GM23248 (cell line): ENCODE measurements at regions not wholly inside any gene's neighbourhood (a gene's known extent, or its start where the extent isn't known, plus 50 kb on each side); places are given as distances from the start of the nearest gene placed in this dataset.

ENCODE experiments used
- DNase-seq: peaks from one replicate; pipeline ENCODE4 v3.0.0-alpha.2; 2015
- H2AFZ ChIP-seq: fragments of 200-600 bp; sonication (generic); 2 replicates; pipeline ENCODE4 v1.6.1; 2016; ENCODE audit warnings: antibody characterized with exemption
- H3F3A ChIP-seq: fragments of 200-600 bp; sonication (generic); 2 replicates; pipeline ENCODE4 v1.6.1; 2016; ENCODE audit warnings: mild to moderate bottlenecking, antibody characterized with exemption, mixed run types; ENCODE audit not compliant: insufficient read depth
- H3K27ac ChIP-seq: fragments of 200-600 bp; sonication (generic); 2 replicates; pipeline ENCODE4 v1.5.1; 2016; ENCODE audit warnings: mild to moderate bottlenecking
- H3K27me3 ChIP-seq: fragments of 200-600 bp; sonication (generic); replicated peaks from 2 replicates; pipeline ENCODE4 v1.6.1; 2016; ENCODE audit warnings: mild to moderate bottlenecking; ENCODE audit not compliant: insufficient read depth
- H3K36me3 ChIP-seq: fragments of 200-600 bp; sonication (generic); 2 replicates; pipeline ENCODE4 v1.6.1; 2016; ENCODE audit warnings: low read depth, mild to moderate bottlenecking
- H3K4me1 ChIP-seq: fragments of 200-600 bp; sonication (generic); 2 replicates; pipeline ENCODE4 v1.6.1; 2016; ENCODE audit warnings: mild to moderate bottlenecking; ENCODE audit not compliant: insufficient read depth
- H3K4me2 ChIP-seq: fragments of 200-600 bp; sonication (generic); one replicate; pipeline ENCODE4 v1.6.1; 2016; ENCODE audit warnings: mild to moderate bottlenecking; ENCODE audit not compliant: unreplicated experiment
- H3K4me3 ChIP-seq: fragments of 200-600 bp; sonication (generic); 2 replicates; pipeline ENCODE4 v1.5.1; 2016; ENCODE audit warnings: mild to moderate bottlenecking
- H3K79me2 ChIP-seq: fragments of 200-600 bp; sonication (generic); 2 replicates; pipeline ENCODE4 v1.6.1; 2016; ENCODE audit warnings: mild to moderate bottlenecking; ENCODE audit not compliant: insufficient read depth
- H3K9ac ChIP-seq: fragments of 200-600 bp; sonication (generic); 2 replicates; pipeline ENCODE4 v1.6.1; 2016; ENCODE audit warnings: mild to moderate bottlenecking
- H3K9me2 ChIP-seq: fragments of 200-600 bp; sonication (generic); 2 replicates; pipeline ENCODE4 v1.6.1; 2016; ENCODE audit warnings: mixed run types, mild to moderate bottlenecking, moderate library complexity; ENCODE audit not compliant: insufficient read depth
- H3K9me3 ChIP-seq: fragments of 200-600 bp; sonication (generic); one replicate; pipeline ENCODE4 v1.6.1; 2017; ENCODE audit warnings: low read depth
- H4K20me1 ChIP-seq: fragments of 200-600 bp; sonication (generic); 2 replicates; pipeline ENCODE4 v1.6.0; 2016; ENCODE audit not compliant: insufficient read depth
- EZH2 ChIP-seq: fragments of 200-600 bp; sonication (generic); IDR thresholded peaks from 2 replicates; pipeline ENCODE4 v1.6.1; 2018; ENCODE audit warnings: antibody characterized with exemption, mild to moderate bottlenecking; ENCODE audit not compliant: insufficient read depth, poor library complexity, severe bottlenecking
- EZH2phosphoT487 ChIP-seq: fragments of 200-600 bp; sonication (generic); IDR thresholded peaks from 2 replicates; pipeline ENCODE4 v1.6.1; 2018; ENCODE audit warnings: antibody characterized with exemption, moderate library complexity, mild to moderate bottlenecking, low read depth; ENCODE audit not compliant: insufficient read depth
- WGBS, 2 experiments: methylation state at CpG; one replicate each; pipeline ENCODE4 v1.1.6; 2015 to 2017; ENCODE audit warnings: low lambda C conversion rate in 2 of 2, low coverage in 1 of 2; ENCODE audit errors: missing lambda C conversion rate in 2 of 2; 5-methylcytosine and 5-hydroxymethylcytosine counted together
- in situ Hi-C: fragments of 300-500 bp; cut with MboI; formaldehyde crosslinking; loops from 2 replicates; pipeline ENCODE4 v1.15.0; 2020

DNA sequence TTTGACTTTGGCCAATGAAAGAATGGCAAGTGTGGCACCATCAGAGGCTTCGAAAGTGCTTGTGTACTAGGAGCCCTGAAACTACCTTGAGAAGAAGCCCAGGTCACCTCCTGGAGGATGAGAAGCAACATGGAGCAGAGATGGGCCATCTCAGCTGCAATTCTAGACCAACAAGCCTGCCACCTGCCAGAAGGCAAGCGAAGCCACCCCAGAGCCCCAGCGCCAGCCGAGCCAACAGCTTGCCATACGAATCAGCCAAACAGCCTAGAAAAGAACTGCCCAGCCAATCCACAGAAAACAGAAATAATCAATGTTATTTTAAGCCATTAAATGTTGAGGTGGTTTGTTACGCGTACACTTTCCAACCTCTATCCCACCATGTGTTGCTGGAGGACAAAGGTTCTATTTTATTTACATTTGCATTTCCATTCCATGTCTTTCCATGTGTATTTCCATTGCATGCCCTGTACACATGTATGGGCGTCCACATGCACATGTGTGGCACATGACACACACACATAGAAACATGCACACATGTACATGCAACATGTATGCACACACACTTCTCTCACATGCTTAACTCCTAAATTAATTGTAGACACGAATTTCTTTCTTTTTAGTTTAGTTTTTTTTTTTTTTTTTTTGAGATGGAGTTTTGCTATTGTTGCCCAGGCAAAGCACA is 144.3 kb upstream of the TNRC6C start:
- no peaks in the 10 kb centered on the region for H3K9me2 ChIP-seq
- in situ Hi-C loops, result no loop called here
- no peaks in the 10 kb centered on the region for H4K20me1 ChIP-seq
- no peaks in the 10 kb centered on the region for H3K79me2 ChIP-seq
- no peak overlapping the region for H3K9ac ChIP-seq
- no peak overlapping the region for H3K4me3 ChIP-seq
- no peak for DNase-seq
- peaks cover 5% of the 10 kb centered on the region; the same call in 1 of the 2 replicates for H3F3A ChIP-seq
- TF ChIP-seq EZH2phosphoT487 (no peak), EZH2 (no peak)
- H2AFZ ChIP-seq, result no peak overlapping the region
- 68 to 75% methylated on average over 9 of the region's 9 CpGs for WGBS, 2 experiments
- peaks cover 13% of the 10 kb centered on the region; the same call in 1 of the 2 replicates for H3K4me1 ChIP-seq
- no peak overlapping the region for H3K4me2 ChIP-seq
- H3K27ac ChIP-seq, result no peak overlapping the region
- no peaks in the 10 kb centered on the region for H3K27me3 ChIP-seq
- no peaks in the 10 kb centered on the region for H3K9me3 ChIP-seq
- no peaks in the 10 kb centered on the region for H3K36me3 ChIP-seq

DNA sequence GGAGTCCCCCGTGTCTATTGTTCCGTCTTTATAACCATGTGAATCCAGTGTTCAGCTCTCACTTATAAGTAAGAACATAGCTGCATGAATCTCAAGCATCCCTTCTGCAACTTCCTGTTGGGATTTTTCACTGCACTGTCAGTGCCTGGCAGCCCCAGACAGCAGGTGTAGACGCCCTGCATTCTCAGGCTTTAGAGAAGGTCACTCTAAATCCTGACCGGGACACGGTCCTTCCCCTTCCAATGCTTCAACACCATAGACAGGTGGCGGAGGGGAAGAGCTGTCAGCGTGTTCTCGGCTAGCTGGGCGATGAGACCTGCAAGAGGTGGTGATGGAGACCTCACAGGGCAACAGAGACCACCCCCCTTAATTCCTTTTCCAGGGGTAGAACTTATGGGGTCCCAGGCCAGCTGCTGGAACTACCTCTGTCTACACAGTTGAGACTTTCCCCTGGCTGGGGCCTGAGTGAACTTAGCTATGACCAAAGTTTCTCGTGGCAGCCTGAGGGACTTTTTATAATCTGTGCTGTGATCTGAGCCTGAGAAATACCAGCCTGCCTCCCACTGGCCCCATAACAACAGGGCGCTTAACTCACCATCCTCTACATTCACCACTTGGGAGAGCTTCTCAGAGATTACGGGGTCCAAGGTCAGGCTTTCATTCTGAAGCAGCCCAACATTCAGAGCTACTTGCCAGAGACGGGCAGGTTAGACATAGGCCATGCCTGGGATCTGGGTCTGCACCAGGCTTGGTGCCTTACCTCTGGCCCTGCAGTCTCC is 143.2 kb upstream of the TNRC6C start:
- Histone ChIP-seq H3K27ac (no peak overlapping the region), H4K20me1 (no peaks in the 10 kb centered on the region), H3K9ac (no peak overlapping the region), H2AFZ (no peak overlapping the region), H3K4me3 (no peak overlapping the region), H3K9me3 (no peaks in the 10 kb centered on the region), H3K36me3 (no peaks in the 10 kb centered on the region), H3F3A (peaks cover 5% of the 10 kb centered on the region; the same call in 1 of the 2 replicates), H3K4me1 (peaks cover 11% of the 10 kb centered on the region; the same call in 1 of the 2 replicates), H3K9me2 (no peaks in the 10 kb centered on the region), H3K4me2 (no peak overlapping the region), H3K27me3 (no peaks in the 10 kb centered on the region), H3K79me2 (no peaks in the 10 kb centered on the region)
- 67 to 72% methylated on average over 13 of the region's 13 CpGs for WGBS, 2 experiments
- DNase-seq, result no peak
- no peak for TF ChIP-seq EZH2phosphoT487
- TF ChIP-seq EZH2, result no peak
- in situ Hi-C loops, result no loop called here

DNA sequence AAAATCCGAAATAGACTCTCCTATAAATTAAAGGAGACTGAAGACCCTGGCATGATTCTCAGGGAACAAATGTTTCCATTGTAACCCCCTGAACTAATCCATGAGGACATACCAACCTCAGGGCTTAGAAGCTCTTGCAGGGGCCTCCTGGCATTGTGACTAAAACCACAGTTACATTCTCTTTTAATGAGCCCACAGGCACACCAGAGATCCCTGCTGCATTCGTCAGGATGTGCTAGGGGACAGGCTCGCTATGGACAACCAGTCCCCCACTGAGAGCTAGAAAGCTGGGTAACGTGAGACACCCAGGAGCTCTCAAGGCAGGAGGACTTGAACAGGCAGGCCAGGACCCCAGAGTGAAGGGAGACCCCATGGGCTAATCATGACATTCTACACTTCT is 140.6 kb upstream of the TNRC6C start:
- no peaks in the 10 kb centered on the region for H3K27me3 ChIP-seq
- no peak overlapping the region for H3K4me2 ChIP-seq
- no peaks in the 10 kb centered on the region for H3K36me3 ChIP-seq

DNA sequence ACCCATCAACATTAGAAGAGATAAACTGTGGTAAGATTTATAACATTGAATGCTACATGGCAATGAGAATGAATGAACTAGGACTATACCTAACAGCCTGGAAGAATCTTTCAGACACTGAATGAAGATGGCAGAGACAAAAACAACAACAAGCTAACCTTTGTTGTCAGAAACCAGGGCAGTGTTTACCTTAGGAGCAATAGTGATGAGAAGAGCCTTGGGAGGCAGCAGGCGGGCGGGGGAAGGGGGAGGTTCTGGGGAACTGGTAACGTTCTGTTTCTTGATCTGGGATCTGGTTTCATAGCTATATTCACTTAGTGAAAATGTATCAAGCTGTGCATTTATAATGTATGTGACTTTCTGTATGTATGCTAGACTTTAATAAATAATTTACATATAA is 139.0 kb upstream of the TNRC6C start:
- no peak overlapping the region for H3K4me2 ChIP-seq
- no peaks in the 10 kb centered on the region for H3F3A ChIP-seq
- no peaks in the 10 kb centered on the region for H3K9me3 ChIP-seq
- H3K27me3 ChIP-seq, result no peaks in the 10 kb centered on the region
- no peak overlapping the region for H3K4me3 ChIP-seq
- no peak overlapping the region for H2AFZ ChIP-seq
- H3K4me1 ChIP-seq, result no peaks in the 10 kb centered on the region
- in situ Hi-C loops, result no loop called here
- DNase-seq, result no peak
- H3K9ac ChIP-seq, result no peak overlapping the region
- 46 to 75% methylated on average over 3 of the region's 3 CpGs for WGBS, 2 experiments
- H3K36me3 ChIP-seq, result no peaks in the 10 kb centered on the region
- H4K20me1 ChIP-seq, result no peaks in the 10 kb centered on the region
- no peak overlapping the region for H3K27ac ChIP-seq
- H3K79me2 ChIP-seq, result no peaks in the 10 kb centered on the region
- no peaks in the 10 kb centered on the region for H3K9me2 ChIP-seq
- no peak for TF ChIP-seq EZH2
- no peak for TF ChIP-seq EZH2phosphoT487

More for the DNA sequence above, 140.6 kb upstream of the TNRC6C start:
- H3K27ac ChIP-seq, result no peak overlapping the region
- H3K9me2 ChIP-seq, result no peaks in the 10 kb centered on the region
- no peak overlapping the region for H2AFZ ChIP-seq
- no peak overlapping the region for H3K9ac ChIP-seq
- in situ Hi-C loops, result no loop called here
- peak; percentile 23 for DNase-seq
- H3K4me3 ChIP-seq, result no peak overlapping the region
- no peaks in the 10 kb centered on the region for H3K9me3 ChIP-seq
- no peak for TF ChIP-seq EZH2
- H3K79me2 ChIP-seq, result no peaks in the 10 kb centered on the region
- no peaks in the 10 kb centered on the region for H3K4me1 ChIP-seq
- no peaks in the 10 kb centered on the region for H3F3A ChIP-seq
- WGBS, 2 experiments, result 66 to 72% methylated on average over 4 of the region's 4 CpGs
- H4K20me1 ChIP-seq, result no peaks in the 10 kb centered on the region
